ENCODE measurements at regions not wholly inside any gene's neighbourhood (a gene's known extent, or its start where the extent isn't known, plus 50 kb on each side); places are given as distances from the start of the nearest gene placed in this dataset.

- Histone ChIP-seq H4K20me1 (ENCODE audit: insufficient read depth, low read length, poor library complexity, severe bottlenecking) (no peaks in the 10 kb centered on the region), H3K9me3 (ENCODE audit: insufficient read depth, low read depth, low read length) (no peaks in the 10 kb centered on the region), H3K4me1 (ENCODE audit: insufficient read depth, low read length, poor library complexity, severe bottlenecking) (no peaks in the 10 kb centered on the region), H3K36me3 (ENCODE audit: insufficient read depth, low read length) (no peaks in the 10 kb centered on the region), H3K4me2 (ENCODE audit: low read depth, low read length, poor library complexity, severe bottlenecking) (no peak overlapping the region), H3K4me3 (ENCODE audit: low read length, poor library complexity, severe bottlenecking) (no peak overlapping the region), H3K27me3 (ENCODE audit: insufficient read depth, low read length, poor library complexity, severe bottlenecking) (no peaks in the 10 kb centered on the region), H3K79me2 (ENCODE audit: insufficient read depth, low read length) (no peaks in the 10 kb centered on the region), H3K9me2 (replicated peaks; ENCODE audit: low read depth, low read length) (no peaks in the 10 kb centered on the region), H3F3A (ENCODE audit: low read depth) (no peaks in the 10 kb centered on the region), H2AFZ (ENCODE audit: low read length) (no peak overlapping the region), H3K9ac (ENCODE audit: low read depth, low read length, poor library complexity, severe bottlenecking) (no peak overlapping the region)
- TF ChIP-seq CTCF (conservative IDR thresholded peaks at IDR 0.05; ENCODE audit: low read length) (no peak), EZH2phosphoT487 (IDR thresholded peaks at IDR 0.05; ENCODE audit: borderline replicate concordance) (no peak)
Measured at GRCh38 chr7:91412298-91412697, 148.1 kb downstream of the FZD1 start.

- Histone ChIP-seq H3F3A (ENCODE audit: low read depth) (no peaks in the 10 kb centered on the region), H3K9ac (ENCODE audit: low read depth, low read length, poor library complexity, severe bottlenecking) (no peak overlapping the region), H3K27me3 (ENCODE audit: insufficient read depth, low read length, poor library complexity, severe bottlenecking) (no peaks in the 10 kb centered on the region), H3K36me3 (ENCODE audit: insufficient read depth, low read length) (no peaks in the 10 kb centered on the region), H3K4me3 (ENCODE audit: low read length, poor library complexity, severe bottlenecking) (no peak overlapping the region), H3K79me2 (ENCODE audit: insufficient read depth, low read length) (no peaks in the 10 kb centered on the region), H3K4me2 (ENCODE audit: low read depth, low read length, poor library complexity, severe bottlenecking) (no peak overlapping the region), H4K20me1 (ENCODE audit: insufficient read depth, low read length, poor library complexity, severe bottlenecking) (no peaks in the 10 kb centered on the region), H3K9me3 (ENCODE audit: insufficient read depth, low read depth, low read length) (no peaks in the 10 kb centered on the region), H3K9me2 (replicated peaks; ENCODE audit: low read depth, low read length) (no peaks in the 10 kb centered on the region), H3K4me1 (ENCODE audit: insufficient read depth, low read length, poor library complexity, severe bottlenecking) (no peaks in the 10 kb centered on the region), H2AFZ (ENCODE audit: low read length) (no peak overlapping the region)
- TF ChIP-seq CTCF (conservative IDR thresholded peaks at IDR 0.05; ENCODE audit: low read length): no peak
- no peak for TF ChIP-seq EZH2phosphoT487 (IDR thresholded peaks at IDR 0.05; ENCODE audit: borderline replicate concordance)
Measured at GRCh38 chr7:91414734-91415133, 150.5 kb downstream of the FZD1 start.

GRCh38 chr7:91416155-91416865, 152.1 kb downstream of the FZD1 start:
- H3K4me3 ChIP-seq (ENCODE audit: low read length, poor library complexity, severe bottlenecking): no peak overlapping the region
- H3K36me3 ChIP-seq (ENCODE audit: insufficient read depth, low read length): no peaks in the 10 kb centered on the region
- no peak overlapping the region for H3K4me2 ChIP-seq (ENCODE audit: low read depth, low read length, poor library complexity, severe bottlenecking)
- H3F3A ChIP-seq (ENCODE audit: low read depth): no peaks in the 10 kb centered on the region
- no peak for TF ChIP-seq EZH2phosphoT487 (IDR thresholded peaks at IDR 0.05; ENCODE audit: borderline replicate concordance)
- no peak overlapping the region for H2AFZ ChIP-seq (ENCODE audit: low read length)
- H3K4me1 ChIP-seq (ENCODE audit: insufficient read depth, low read length, poor library complexity, severe bottlenecking): no peaks in the 10 kb centered on the region
- no peaks in the 10 kb centered on the region for H3K79me2 ChIP-seq (ENCODE audit: insufficient read depth, low read length)
- H3K27me3 ChIP-seq (ENCODE audit: insufficient read depth, low read length, poor library complexity, severe bottlenecking): no peaks in the 10 kb centered on the region
- no peaks in the 10 kb centered on the region for H3K9me2 ChIP-seq (replicated peaks; ENCODE audit: low read depth, low read length)
- H3K9me3 ChIP-seq (ENCODE audit: insufficient read depth, low read depth, low read length): no peaks in the 10 kb centered on the region
- no peaks in the 10 kb centered on the region for H4K20me1 ChIP-seq (ENCODE audit: insufficient read depth, low read length, poor library complexity, severe bottlenecking)
- H3K9ac ChIP-seq (ENCODE audit: low read depth, low read length, poor library complexity, severe bottlenecking): no peak overlapping the region

- H3K4me2 ChIP-seq (ENCODE audit: low read depth, low read length, poor library complexity, severe bottlenecking): no peak overlapping the region
- H3K4me3 ChIP-seq (ENCODE audit: low read length, poor library complexity, severe bottlenecking): no peak overlapping the region
- H3K9ac ChIP-seq (ENCODE audit: low read depth, low read length, poor library complexity, severe bottlenecking): no peak overlapping the region
- H3F3A ChIP-seq (ENCODE audit: low read depth): no peaks in the 10 kb centered on the region
- H3K79me2 ChIP-seq (ENCODE audit: insufficient read depth, low read length): no peaks in the 10 kb centered on the region
- H3K4me1 ChIP-seq (ENCODE audit: insufficient read depth, low read length, poor library complexity, severe bottlenecking): no peaks in the 10 kb centered on the region
- H3K36me3 ChIP-seq (ENCODE audit: insufficient read depth, low read length): no peaks in the 10 kb centered on the region
- H3K27me3 ChIP-seq (ENCODE audit: insufficient read depth, low read length, poor library complexity, severe bottlenecking): no peaks in the 10 kb centered on the region
- H3K9me2 ChIP-seq (replicated peaks; ENCODE audit: low read depth, low read length): no peaks in the 10 kb centered on the region
- no peaks in the 10 kb centered on the region for H3K9me3 ChIP-seq (ENCODE audit: insufficient read depth, low read depth, low read length)
- H4K20me1 ChIP-seq (ENCODE audit: insufficient read depth, low read length, poor library complexity, severe bottlenecking): no peaks in the 10 kb centered on the region
- no peak overlapping the region for H2AFZ ChIP-seq (ENCODE audit: low read length)
- TF ChIP-seq EZH2phosphoT487 (IDR thresholded peaks at IDR 0.05; ENCODE audit: borderline replicate concordance) (no peak), CTCF (conservative IDR thresholded peaks at IDR 0.05; ENCODE audit: low read length) (no peak)
Measured at GRCh38 chr7:91420606-91421005, 156.4 kb downstream of the FZD1 start.
